ENCODE measurements at regions not wholly inside any gene's neighbourhood (a gene's known extent, or its start where the extent isn't known, plus 50 kb on each side); places are given as distances from the start of the nearest gene placed in this dataset.
"Not testable (repeated sequence)": the region's sequence is repeated elsewhere in the genome, so short reads cannot be mapped to it uniquely, and the experiment has no call there.

GRCh38 chr7:125184801-125185200 lies 255.2 kb upstream of the POT1 start:
- Histone ChIP-seq H3K4me3 (replicated peaks in 1 of 4; ENCODE audit: control extremely low read depth in 1 of 4, insufficient read depth in 1 of 4, low read depth in 3 of 4, low read length in 4 of 4) (no peak overlapping the region), H3K36me3 (ENCODE audit: control insufficient read depth, insufficient read depth, low read length) (no peaks in the 10 kb centered on the region), H2AFZ (ENCODE audit: low read length) (no peak overlapping the region), H3K27me3 (ENCODE audit: control insufficient read depth, insufficient read depth, low read length) (no peaks in the 10 kb centered on the region), H3K27ac (ENCODE audit: insufficient read depth, low read length) (no peak overlapping the region), H3K4me2 (ENCODE audit: extremely low read depth, insufficient read depth, low read length) (no peak overlapping the region), H3K9ac (ENCODE audit: insufficient read depth, low read length) (no peak overlapping the region), H3K9me3 (ENCODE audit: control insufficient read depth, insufficient read depth, low read depth, low read length) (no peaks in the 10 kb centered on the region), H3K79me2 (ENCODE audit: control insufficient read depth, insufficient read depth, low read length) (no peaks in the 10 kb centered on the region), H3K4me1 (ENCODE audit: control insufficient read depth, extremely low read depth, insufficient read depth, low read length) (no peaks in the 10 kb centered on the region), H4K20me1 (ENCODE audit: control insufficient read depth, extremely low read depth, insufficient read depth, low read length) (no peaks in the 10 kb centered on the region)
- TF ChIP-seq EZH2 (IDR thresholded peaks at IDR 0.05; ENCODE audit: low read length, missing control alignments) (no peak), CTCF (conservative IDR thresholded peaks at IDR 0.05 in 1 of 2, IDR thresholded peaks at IDR 0.05 in 1 of 2; ENCODE audit: low read depth in 1 of 2, low read length in 2 of 2) (no peak)
- DNase-seq (ENCODE audit: low read depth in 2 of 2): peak in 1 of 2 donors; percentile 10

- H4K20me1 ChIP-seq (ENCODE audit: control insufficient read depth, extremely low read depth, insufficient read depth, low read length); H3K36me3 ChIP-seq (ENCODE audit: control insufficient read depth, insufficient read depth, low read length); H2AFZ ChIP-seq (ENCODE audit: low read length); H3K27ac ChIP-seq (ENCODE audit: insufficient read depth, low read length); H3K4me3 ChIP-seq (replicated peaks in 1 of 4; ENCODE audit: control extremely low read depth in 1 of 4, insufficient read depth in 1 of 4, low read depth in 3 of 4, low read length in 4 of 4); H3K9ac ChIP-seq (ENCODE audit: insufficient read depth, low read length); H3K9me3 ChIP-seq (ENCODE audit: control insufficient read depth, insufficient read depth, low read depth, low read length); H3K79me2 ChIP-seq (ENCODE audit: control insufficient read depth, insufficient read depth, low read length); H3K27me3 ChIP-seq (ENCODE audit: control insufficient read depth, insufficient read depth, low read length); H3K4me1 ChIP-seq (ENCODE audit: control insufficient read depth, extremely low read depth, insufficient read depth, low read length); DNase-seq (ENCODE audit: low read depth in 2 of 2); H3K4me2 ChIP-seq (ENCODE audit: extremely low read depth, insufficient read depth, low read length): not testable (repeated sequence)
Observed at GRCh38 chr7:125181569-125182267, 252.1 kb upstream of the POT1 start.

GRCh38 chr7:125173571-125173970 lies 243.9 kb upstream of the POT1 start:
- Histone ChIP-seq H3K9ac (ENCODE audit: insufficient read depth, low read length) (no peak overlapping the region), H3K27ac (ENCODE audit: insufficient read depth, low read length) (no peak overlapping the region), H3K4me1 (ENCODE audit: control insufficient read depth, extremely low read depth, insufficient read depth, low read length) (no peaks in the 10 kb centered on the region), H3K36me3 (ENCODE audit: control insufficient read depth, insufficient read depth, low read length) (no peaks in the 10 kb centered on the region), H2AFZ (ENCODE audit: low read length) (no peak overlapping the region), H3K9me3 (ENCODE audit: control insufficient read depth, insufficient read depth, low read depth, low read length) (no peaks in the 10 kb centered on the region), H3K4me2 (ENCODE audit: extremely low read depth, insufficient read depth, low read length) (no peak overlapping the region), H3K4me3 (replicated peaks in 1 of 4; ENCODE audit: control extremely low read depth in 1 of 4, insufficient read depth in 1 of 4, low read depth in 3 of 4, low read length in 4 of 4) (no peak overlapping the region), H4K20me1 (ENCODE audit: control insufficient read depth, extremely low read depth, insufficient read depth, low read length) (no peaks in the 10 kb centered on the region), H3K27me3 (ENCODE audit: control insufficient read depth, insufficient read depth, low read length) (no peaks in the 10 kb centered on the region), H3K79me2 (ENCODE audit: control insufficient read depth, insufficient read depth, low read length) (no peaks in the 10 kb centered on the region)
- peak; percentile 3 to 22 for DNase-seq (ENCODE audit: low read depth in 2 of 2)
- TF ChIP-seq EZH2 (IDR thresholded peaks at IDR 0.05; ENCODE audit: low read length, missing control alignments) (no peak), CTCF (conservative IDR thresholded peaks at IDR 0.05 in 1 of 2, IDR thresholded peaks at IDR 0.05 in 1 of 2; ENCODE audit: low read depth in 1 of 2, low read length in 2 of 2) (no peak)

Measured in fibroblast of lung (primary cell).